Gastroesophageal sphincter (tissue), 4 donors: ENCODE measurements at regions not wholly inside any gene's neighbourhood (a gene's known extent, or its start where the extent isn't known, plus 50 kb on each side); places are given as distances from the start of the nearest gene placed in this dataset.

Experiments
- ATAC-seq: fragments of 150-250 bp; one replicate; pipeline ENCODE4 v1.9.1; 2016; ENCODE audit warnings: mild to moderate bottlenecking, moderate library complexity
- H3K27ac ChIP-seq, 4 donors: fragments of 200-600 bp; sonication (generic) in 3 of 4; 1 replicate in 3 of 4; 2 replicates in 1 of 4; pipeline ENCODE4 v1.5.1; 2016 to 2019
- H3K27me3 ChIP-seq: fragments of 200-600 bp; sonication (generic); one replicate; pipeline ENCODE4 v1.5.1; 2019
- H3K36me3 ChIP-seq, 2 donors: fragments of 200-600 bp; sonication (generic); one replicate each; pipeline ENCODE4 v1.5.1; 2019; ENCODE audit warnings: control low read depth in 1 of 2
- H3K4me1 ChIP-seq, 3 donors: fragments of 200-600 bp; sonication (generic); 1 replicate in 2 of 3; 2 replicates in 1 of 3; pipeline ENCODE4 v1.5.1; 2016 to 2019; ENCODE audit warnings: control low read depth in 2 of 3
- H3K4me3 ChIP-seq, 2 donors: fragments of 200-600 bp; sonication (generic); one replicate each; pipeline ENCODE4 v1.5.1; 2019; ENCODE audit warnings: mild to moderate bottlenecking in 1 of 2, moderate library complexity in 1 of 2
- H3K9me3 ChIP-seq, 3 donors: fragments of 200-600 bp; sonication (generic); one replicate each; pipeline ENCODE4 v1.5.1; 2017 to 2019; ENCODE audit warnings: control low read depth in 2 of 3
- CTCF ChIP-seq, 4 experiments: fragments of 200-600 bp in 2 of 4; fragments of 450-650 bp in 2 of 4; sonication (generic) in 1 of 4; IDR thresholded peaks; one replicate each; pipeline ENCODE4 v1.5.1; 2017 to 2019; ENCODE audit warnings: antibody characterized with exemption in 4 of 4, mild to moderate bottlenecking in 2 of 4, moderate library complexity in 2 of 4
- EP300 ChIP-seq: sonication (generic); formaldehyde crosslinking; IDR thresholded peaks from one replicate; pipeline ENCODE4 v1.6.1; 2017; ENCODE audit warnings: antibody characterized with exemption, mild to moderate bottlenecking
- POLR2A ChIP-seq, 2 donors: fragments of 450-650 bp; IDR thresholded peaks; one replicate each; pipeline ENCODE4 v1.6.1; 2017; ENCODE audit warnings: antibody characterized with exemption in 2 of 2, mild to moderate bottlenecking in 2 of 2, moderate library complexity in 1 of 2
- POLR2AphosphoS5 ChIP-seq: sonication (generic); formaldehyde crosslinking; IDR thresholded peaks from one replicate; pipeline ENCODE4 v1.6.1; 2017; ENCODE audit warnings: antibody characterized with exemption
- WGBS, 2 donors: methylation state at CpG; one replicate each; pipeline ENCODE4 v1.1.5; 2018; ENCODE audit warnings: low coverage in 1 of 2; 5-methylcytosine and 5-hydroxymethylcytosine counted together

- no peaks in the 10 kb centered on the region for H3K27me3 ChIP-seq
- H3K4me1 ChIP-seq = peaks cover 0 to 13% (median 0%) of the 10 kb centered on the region in 3 donors
- no peak for ATAC-seq
- no peaks in the 10 kb centered on the region for H3K36me3 ChIP-seq
- no peaks in the 10 kb centered on the region for H3K9me3 ChIP-seq
- no peak for TF ChIP-seq POLR2AphosphoS5
- TF ChIP-seq POLR2A (IDR thresholded peaks at IDR 0.05) = no peak
- TF ChIP-seq CTCF (IDR thresholded peaks at IDR 0.05) = no peak
- no peak for TF ChIP-seq EP300
- H3K27ac ChIP-seq = no peak overlapping the region
- H3K4me3 ChIP-seq = no peak overlapping the region
Measured at GRCh38 chr4:31111790-31112189, 391.6 kb downstream of the PCDH7 start.

- H3K27ac ChIP-seq = no peak overlapping the region
- no peaks in the 10 kb centered on the region for H3K9me3 ChIP-seq
- H3K4me3 ChIP-seq = no peak overlapping the region
- no peaks in the 10 kb centered on the region for H3K27me3 ChIP-seq
- 71 to 78% methylated on average over 6 of the region's 6 CpGs for WGBS, 2 donors
- no peaks in the 10 kb centered on the region for H3K36me3 ChIP-seq
- no peak for ATAC-seq
- peaks cover 0 to 3% (median 0%) of the 10 kb centered on the region in 3 donors for H3K4me1 ChIP-seq
- no peak for TF ChIP-seq POLR2AphosphoS5
- no peak for TF ChIP-seq CTCF (IDR thresholded peaks at IDR 0.05)
- no peak for TF ChIP-seq POLR2A (IDR thresholded peaks at IDR 0.05)
- TF ChIP-seq EP300 = no peak
Measured at GRCh38 chr4:31114816-31115215, 394.6 kb downstream of the PCDH7 start.

GRCh38 chr4:31124008-31124585 is 403.9 kb downstream of the PCDH7 start:
- no peaks in the 10 kb centered on the region for H3K4me1 ChIP-seq
- no peak for TF ChIP-seq EP300
- no peak for TF ChIP-seq CTCF (IDR thresholded peaks at IDR 0.05)
- TF ChIP-seq POLR2AphosphoS5 = no peak
- TF ChIP-seq POLR2A (IDR thresholded peaks at IDR 0.05) = no peak
- H3K9me3 ChIP-seq = no peaks in the 10 kb centered on the region
- no peak overlapping the region for H3K4me3 ChIP-seq
- no peak for ATAC-seq
- H3K36me3 ChIP-seq = no peaks in the 10 kb centered on the region
- no peaks in the 10 kb centered on the region for H3K27me3 ChIP-seq
- no peak overlapping the region for H3K27ac ChIP-seq
- 94 to 100% methylated on average over 1 to 7 of the region's 7 CpGs for WGBS, 2 donors

- H3K4me1 ChIP-seq = no peaks in the 10 kb centered on the region
- no peak for TF ChIP-seq POLR2A (IDR thresholded peaks at IDR 0.05)
- TF ChIP-seq CTCF (IDR thresholded peaks at IDR 0.05) = no peak
- no peak for TF ChIP-seq POLR2AphosphoS5
- TF ChIP-seq EP300 = no peak
- no peak overlapping the region for H3K4me3 ChIP-seq
- H3K9me3 ChIP-seq = no peaks in the 10 kb centered on the region
- 67 to 88% methylated on average over 1 of the region's 1 CpG for WGBS, 2 donors
- H3K27ac ChIP-seq = no peak overlapping the region
- no peaks in the 10 kb centered on the region for H3K36me3 ChIP-seq
- no peaks in the 10 kb centered on the region for H3K27me3 ChIP-seq
- no peak for ATAC-seq
Measured at GRCh38 chr4:31125061-31125460, 404.9 kb downstream of the PCDH7 start.

GRCh38 chr4:31125496-31125895 is 405.3 kb downstream of the PCDH7 start:
- TF ChIP-seq EP300 (no peak), CTCF (IDR thresholded peaks at IDR 0.05) (no peak), POLR2AphosphoS5 (no peak), POLR2A (IDR thresholded peaks at IDR 0.05) (no peak)
- no peaks in the 10 kb centered on the region for H3K4me1 ChIP-seq
- 72 to 80% methylated on average over 2 of the region's 2 CpGs for WGBS, 2 donors
- H3K27me3 ChIP-seq = no peaks in the 10 kb centered on the region
- no peak overlapping the region for H3K27ac ChIP-seq
- ATAC-seq = no peak
- H3K36me3 ChIP-seq = no peaks in the 10 kb centered on the region
- no peak overlapping the region for H3K4me3 ChIP-seq
- H3K9me3 ChIP-seq = no peaks in the 10 kb centered on the region
